Bone marrow (tissue), 2 donors: ENCODE measurements at regions not wholly inside any gene's neighbourhood (a gene's known extent, or its start where the extent isn't known, plus 50 kb on each side); places are given as distances from the start of the nearest gene placed in this dataset.
"Not testable (repeated sequence)": the region's sequence is repeated elsewhere in the genome, so short reads cannot be mapped to it uniquely, and the experiment has no call there.

Experiments
- DNase-seq, 2 donors: peaks; one replicate each; lab custom pipeline; 2025; lab: John Stamatoyannopoulos, UW

DNA sequence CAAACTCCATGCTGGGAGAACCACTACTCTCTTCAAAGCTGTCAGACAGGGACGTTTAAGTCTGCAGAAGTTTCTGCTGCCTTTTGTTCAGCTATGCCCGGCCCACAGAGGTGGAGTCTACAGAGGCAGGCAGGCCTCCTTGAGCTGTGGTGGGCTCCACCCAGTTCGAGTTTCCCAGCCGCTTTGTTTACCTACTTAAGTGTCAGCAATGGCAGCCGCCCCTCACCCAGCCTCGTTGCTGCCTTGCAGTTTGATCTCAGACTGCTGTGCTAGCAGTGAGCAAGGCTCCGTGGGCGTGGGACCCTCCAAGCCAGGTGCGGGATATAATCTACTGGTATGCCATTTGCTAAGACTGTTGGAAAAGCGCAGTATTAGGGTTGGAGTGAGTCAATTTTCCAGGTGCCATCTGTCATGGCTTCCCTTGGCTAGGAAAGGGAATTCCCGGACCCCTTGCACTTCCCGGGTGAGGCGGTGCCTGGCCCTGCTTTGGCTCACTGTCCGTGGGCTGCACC is 190.7 kb downstream of the TTC6 start:
- DNase-seq: not testable (repeated sequence)

DNA sequence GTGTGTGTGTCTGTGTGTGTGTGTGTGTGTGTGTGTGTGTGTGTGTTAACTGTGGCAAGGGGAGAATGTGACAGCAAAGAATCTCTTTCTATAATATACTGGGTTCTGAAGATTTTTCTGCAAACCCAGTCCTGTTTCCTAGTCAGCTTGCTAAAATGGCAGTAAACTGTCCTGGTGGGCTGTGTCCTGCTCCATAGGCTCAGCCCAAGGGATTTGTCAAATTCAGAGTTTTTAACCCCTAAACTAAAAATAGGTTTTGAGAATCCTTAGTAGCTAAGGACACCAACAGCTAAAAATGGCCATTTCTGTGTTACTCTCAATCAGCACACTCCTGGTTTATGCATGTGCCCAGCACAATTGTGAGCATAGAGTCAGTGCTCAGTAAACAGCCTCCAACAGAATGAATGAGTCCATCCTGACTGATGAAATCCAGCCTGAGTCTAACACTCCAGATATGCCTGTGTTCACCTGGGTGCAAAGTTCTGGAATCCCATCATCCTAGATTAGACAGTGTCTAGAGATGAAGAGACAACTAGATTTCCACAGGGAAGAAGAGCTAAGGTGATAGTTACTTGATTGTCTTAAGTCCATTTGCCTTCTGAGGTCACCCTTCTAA is 192.6 kb downstream of the TTC6 start:
- DNase-seq: no peak

DNA sequence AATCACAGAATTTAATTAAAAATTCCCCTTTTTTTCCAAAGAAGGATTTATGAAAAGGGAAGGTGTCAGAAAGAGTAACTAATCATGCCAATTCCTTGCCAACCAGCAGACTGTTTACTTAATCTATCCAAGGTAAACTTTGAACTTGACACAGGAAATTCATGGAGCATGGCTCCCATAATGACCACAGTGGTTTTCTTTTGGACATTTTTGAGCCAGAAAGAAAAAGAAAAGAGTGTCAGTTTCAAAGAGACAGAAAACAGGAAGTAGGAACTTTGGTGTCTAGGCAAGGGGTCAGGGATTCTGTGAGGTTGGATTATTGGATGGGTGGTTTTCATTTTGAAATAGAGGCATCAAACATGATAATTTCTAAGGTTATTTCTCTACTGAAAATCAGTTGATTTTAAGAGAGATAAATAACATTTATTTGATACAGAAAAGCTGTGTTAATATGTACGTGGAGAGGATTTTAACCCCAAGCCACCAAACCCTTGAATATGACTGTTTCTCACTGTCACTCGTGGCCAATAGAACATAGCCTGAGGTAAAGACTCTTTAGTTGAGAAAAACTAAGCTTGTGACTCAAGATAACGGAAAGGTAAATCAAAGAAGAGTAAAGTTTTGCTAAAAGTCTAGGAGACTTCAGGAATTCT is 196.1 kb downstream of the TTC6 start:
- DNase-seq: no peak

DNA sequence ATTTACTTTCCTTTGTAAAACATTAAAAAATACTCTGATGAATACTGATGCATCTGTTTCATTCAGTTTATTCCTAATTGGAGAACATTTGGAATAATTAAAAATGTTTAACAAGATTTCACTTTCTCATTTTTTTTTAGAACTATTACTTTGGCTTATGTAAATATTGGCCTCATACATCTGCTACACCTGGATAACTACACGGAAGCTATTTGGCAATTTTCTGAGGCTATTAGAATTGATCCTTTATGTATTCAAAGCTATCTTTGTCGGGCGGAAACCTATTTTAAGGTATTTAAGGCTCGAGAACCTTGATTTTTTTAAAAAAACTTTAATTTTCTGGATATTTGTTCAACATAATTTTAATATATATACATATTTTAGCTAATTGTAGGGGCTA is 196.7 kb downstream of the TTC6 start:
- DNase-seq: no peak

DNA sequence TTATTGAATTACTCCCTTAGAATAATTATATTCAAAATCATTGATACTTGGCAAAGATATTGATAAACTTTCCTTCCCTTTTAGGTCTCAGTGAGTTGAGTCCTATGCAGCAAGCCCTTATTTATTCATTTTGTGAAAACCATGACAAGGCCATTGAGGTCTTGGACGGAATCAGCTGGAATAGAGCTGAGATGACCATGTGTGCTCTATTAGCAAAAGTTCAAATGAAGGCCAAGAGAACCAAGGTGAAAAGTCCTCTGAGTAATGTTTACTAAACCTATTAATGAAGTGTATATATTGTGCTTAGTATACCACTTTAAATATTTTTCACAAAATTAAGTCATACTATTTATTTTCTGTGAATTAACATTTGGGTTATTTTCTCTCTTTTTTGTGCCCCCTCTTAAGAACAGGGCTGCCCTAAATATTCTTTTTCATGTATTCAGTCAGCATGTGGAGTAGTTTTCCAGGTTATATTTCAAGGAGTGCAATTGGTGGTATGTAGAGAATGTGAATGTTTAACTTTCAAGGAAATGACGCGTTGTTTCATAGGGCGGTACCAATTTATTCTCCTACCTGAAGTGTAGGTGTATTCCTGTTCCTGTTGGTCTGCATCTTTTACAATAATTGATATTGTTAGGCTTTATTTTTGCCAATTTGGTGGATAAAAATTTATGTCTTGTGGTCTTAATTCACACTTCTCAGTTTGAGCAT is 201.4 kb downstream of the TTC6 start:
- no peak for DNase-seq

DNA sequence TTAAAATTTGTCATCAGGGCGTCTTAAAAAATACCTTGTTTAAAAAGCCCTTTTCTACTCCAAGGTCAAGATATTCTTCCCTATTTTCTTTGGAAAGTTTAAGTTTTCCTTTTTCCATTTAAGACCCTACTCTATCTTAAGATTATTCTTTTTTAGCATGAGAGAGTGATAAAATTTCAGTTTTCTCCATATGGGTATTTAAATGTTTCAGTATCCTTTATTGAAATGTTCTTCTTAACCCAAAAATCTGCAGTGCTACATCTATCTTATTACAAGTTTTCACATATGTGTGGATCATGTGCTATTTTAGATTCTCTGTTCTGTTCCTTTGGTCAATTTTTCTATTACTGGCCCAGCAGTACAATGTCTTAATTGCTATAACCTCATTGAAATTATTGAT is 202.2 kb downstream of the TTC6 start:
- no peak for DNase-seq

DNA sequence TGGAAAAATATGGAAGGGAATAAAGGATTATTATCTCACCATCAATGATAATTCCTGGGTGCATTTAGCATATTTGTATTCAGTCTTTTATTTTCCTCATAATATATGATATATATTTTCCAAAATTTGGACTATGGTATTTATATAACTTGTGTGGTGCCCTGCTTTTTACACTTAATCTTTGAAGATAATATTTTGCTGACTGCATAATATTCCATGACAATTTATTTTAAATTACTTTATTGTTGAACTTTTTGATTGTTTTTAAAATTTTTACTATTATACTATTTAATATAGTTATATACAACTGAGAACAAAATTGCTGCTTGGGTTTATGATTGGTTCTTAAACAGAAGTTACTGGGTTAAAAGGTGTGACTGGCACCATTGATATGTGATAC is 212.3 kb downstream of the TTC6 start:
- no peak for DNase-seq

DNA sequence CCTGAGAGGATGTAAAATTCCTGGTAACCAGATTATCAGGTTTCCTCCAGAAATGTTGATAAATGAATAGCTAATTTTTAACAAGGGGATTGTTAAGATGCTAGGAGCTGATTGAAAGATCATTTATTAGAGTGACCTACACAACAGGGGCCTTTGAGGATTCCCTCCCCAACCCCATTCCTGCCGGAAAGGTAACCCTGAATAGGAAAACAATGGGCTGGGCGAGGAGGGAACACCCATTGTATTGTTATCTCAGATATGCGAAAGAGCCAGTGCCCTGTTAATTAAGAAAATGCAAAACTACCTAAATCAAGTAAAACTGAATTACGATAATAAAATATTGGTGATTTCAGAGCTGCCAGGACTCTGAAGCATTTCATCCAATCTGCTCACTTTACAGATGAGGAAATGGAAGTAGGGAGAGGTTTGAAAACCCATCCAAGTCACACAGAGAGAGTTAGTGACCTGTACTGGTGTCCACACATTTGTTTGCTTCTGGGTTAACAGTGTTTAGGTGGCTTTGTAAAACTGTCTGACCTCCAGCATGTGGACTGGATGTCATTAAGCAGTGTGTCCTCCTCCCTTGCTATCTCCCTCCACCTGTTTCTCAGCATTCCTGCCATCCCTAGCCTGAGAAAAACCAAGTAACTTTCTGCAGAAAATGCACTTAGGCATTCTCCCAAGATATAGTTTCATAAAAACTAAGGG is 214.8 kb downstream of the TTC6 start:
- DNase-seq: no peak

DNA sequence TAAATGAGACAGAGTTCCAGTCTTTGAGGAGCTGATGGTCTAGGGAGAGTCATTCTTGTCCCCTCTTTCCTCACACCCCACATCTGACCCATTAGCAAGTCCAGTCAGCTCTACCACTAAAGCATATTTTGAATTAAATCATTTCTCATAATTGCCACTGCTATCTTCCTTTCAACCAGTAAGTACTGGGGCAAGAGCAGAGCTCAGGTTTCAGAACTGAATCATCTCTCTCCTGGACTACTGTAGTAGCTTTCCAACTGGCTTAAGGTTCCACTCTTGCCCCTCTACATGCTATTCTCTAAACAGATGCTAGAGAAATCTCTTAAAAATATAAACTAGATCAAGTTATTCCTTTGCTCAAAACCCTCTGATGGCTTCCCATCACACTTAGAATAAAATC is 218.3 kb downstream of the TTC6 start:
- no peak for DNase-seq

DNA sequence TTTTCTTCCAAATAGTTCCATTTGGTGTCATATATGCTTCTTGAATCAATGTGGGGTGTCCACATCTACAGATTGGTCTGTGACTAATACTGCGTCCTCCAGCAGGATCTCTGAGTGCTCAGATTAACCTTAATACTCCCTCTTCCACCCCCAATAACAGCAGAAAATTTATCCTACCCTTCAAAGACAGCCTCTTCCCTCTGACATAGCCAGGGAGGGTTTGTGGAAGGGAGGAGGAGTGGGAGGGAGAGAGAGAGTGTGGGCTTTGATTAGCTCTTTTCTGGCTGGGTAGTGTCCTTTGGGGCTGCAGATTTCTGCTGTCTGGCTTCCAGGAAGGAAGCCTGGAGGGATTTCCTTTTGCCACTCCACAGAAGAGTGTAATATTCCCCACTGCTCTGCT is 220.7 kb downstream of the TTC6 start:
- DNase-seq: no peak

DNA sequence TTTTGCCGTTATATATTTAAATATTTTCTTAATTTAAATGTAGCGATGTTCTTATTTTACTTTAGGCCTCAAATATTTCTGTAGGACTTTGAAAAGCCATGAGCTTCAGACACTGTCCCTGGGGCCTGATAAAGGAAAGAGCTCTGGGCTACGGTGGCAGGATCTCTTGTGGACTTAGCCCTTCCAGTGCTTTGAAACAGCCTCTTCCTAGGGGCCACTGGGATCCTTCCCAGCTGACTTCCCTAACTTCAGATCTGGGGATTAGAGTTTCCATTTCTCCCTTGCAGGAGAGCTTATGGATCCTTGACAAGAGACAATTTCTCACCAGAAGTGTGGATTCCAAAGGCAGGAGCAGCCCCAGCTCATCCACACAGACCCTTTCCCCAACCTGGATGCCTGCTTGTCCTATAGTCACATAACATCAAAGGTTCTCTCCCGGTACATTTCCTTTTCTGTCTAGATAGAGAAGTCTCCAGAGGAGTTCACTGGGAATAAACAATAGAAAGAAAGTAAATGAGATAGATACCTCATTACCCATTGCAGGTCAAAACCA is 221.4 kb downstream of the TTC6 start:
- DNase-seq: no peak

DNA sequence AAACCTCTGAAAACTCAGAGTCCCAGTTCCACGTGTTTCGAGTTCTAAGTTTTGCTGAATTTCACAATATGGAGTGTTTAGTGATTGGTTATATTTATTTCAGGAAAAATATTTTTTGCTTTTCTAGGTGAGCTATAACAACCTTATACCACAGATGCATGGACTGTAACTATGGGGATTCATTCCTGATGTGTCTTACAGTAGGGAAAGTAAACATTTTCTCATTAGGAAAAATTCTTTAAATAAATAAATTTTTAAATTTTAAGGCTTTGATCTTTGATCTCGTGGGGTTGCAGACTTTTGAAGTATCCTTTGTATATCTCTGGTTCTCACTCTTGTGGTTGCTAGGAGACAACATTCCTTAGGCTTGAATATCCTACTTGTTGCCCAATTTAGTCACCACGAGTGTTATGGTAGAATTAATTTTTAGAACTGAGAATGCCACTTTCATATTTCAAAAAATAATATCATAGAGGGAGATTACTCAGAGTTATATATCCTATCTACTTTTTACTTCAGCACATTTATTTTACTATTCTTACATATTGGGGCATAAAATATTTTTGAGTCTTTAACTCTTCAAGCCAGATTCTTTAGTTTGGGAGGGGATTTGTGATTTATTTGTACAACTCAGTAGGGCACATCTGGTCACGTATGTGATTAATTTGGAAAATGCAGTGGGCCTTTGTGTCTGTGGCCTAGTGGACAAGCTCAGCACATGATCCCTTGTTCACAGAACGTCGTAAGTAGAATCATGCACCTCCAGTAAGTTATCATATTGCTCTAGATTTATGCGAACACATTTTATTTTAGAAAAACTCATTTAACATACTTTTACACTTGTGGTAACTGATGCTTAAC is 224.0 kb downstream of the TTC6 start:
- DNase-seq: no peak

DNA sequence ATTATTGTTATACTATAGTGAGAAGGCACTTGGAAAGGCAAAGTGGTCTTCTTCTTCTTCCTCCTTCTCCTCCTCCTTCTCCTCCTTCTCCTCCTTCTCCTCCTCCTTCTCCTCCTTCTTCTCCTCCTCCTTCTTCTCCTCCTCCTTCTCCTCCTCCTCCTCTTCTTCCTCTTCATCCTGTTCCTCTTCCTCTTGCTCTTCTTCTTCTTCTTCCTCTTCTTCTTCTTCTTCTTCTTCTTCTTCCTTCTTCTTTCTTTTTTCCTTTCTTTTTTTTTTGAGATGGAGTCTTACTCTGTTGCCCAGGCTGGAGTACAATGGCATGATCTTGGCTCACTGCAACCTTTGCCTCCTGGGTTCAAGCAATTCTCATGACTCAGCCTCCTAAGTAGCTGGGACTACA is 225.4 kb downstream of the TTC6 start:
- not testable (repeated sequence) for DNase-seq

DNA sequence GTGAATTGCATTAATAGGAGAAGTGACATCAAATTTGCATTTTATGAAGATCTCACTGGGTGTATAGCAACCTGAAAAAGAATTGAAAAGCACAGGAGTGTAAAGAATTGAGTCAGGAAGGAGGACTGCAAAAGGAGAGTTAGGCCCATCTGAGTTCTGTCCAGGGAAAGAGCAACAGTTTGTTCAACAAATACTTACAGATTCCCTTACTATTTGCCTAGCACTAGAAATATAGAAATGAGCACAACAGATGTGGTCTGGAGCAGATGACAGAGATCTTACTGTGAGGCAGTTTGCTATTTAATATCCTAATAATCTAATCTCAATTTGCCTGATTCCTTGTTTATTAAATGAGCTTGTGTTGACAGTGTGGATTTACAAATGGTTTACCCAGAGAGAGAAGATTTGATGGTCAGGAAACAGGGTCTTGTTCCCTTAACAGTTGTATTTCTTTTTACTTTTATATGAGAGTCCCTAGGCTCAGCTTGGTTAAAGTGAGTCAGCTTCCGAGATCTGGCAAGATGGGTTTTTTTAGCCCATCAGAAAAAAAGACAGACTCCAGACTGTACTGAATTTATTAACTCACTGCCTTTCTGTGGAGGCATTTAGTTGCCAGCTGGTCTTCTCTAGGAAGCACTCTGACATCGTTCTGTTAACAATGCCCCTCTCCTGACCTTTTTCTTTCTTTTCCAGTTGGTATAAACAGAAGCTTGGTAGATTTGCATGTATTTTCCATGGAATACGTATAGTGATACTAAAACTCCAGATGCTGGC is 229.7 kb downstream of the TTC6 start:
- no peak for DNase-seq

DNA sequence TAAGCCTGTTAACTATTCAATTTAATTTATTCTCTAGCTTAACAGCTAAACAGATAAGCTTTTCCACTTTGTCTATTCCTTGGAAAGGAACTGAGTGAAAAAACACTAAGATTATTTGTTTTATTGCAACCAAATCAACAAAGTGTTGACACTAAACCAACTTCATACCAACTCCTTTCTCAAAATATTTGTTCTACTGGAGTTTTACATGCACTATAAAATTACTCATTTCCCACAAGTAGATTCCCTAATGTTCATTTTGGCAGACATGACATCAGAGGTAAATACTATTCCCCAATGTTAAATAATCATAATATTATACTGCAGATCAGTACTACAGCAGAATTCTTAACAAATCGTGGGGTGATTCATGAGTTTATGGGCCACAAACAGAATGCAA is 231.4 kb downstream of the TTC6 start:
- no peak for DNase-seq

DNA sequence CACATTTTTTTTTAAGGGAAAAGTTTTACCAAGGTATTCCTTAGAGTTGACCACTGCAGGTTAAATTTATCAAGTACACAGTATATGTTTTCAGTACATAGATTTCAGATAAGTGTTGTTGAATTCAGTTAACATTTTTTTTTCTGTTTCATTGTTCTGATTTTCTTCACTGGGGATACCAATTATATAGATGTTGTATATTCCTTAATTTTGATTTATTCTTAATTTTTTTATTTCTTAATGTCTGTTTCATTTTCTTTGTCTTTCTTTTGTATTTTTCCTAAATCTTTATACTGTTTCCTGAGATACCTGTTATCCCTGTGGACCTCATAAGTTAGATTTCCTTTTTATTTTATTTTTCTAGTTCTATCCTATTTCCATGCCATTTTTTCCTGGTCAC is 234.8 kb downstream of the TTC6 start:
- DNase-seq: no peak

DNA sequence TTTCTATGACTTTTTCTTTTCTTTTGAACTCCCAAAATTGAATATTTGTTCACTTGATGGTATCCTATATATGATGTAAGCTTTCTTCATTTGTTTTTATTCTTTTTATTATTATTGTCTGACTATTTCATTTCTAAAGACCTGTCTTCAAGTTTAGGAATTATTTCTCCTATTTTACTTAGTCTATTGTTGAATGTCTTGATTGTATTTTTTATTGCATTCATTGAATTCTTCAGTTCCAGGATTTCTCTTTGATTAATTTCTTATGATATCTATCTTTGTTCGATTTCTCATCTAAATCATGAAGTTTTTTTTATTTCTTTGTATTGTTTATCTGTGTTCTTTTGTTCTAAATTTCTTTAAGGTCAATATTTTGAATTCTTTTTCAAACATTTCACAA is 238.8 kb downstream of the TTC6 start:
- DNase-seq: no peak

DNA sequence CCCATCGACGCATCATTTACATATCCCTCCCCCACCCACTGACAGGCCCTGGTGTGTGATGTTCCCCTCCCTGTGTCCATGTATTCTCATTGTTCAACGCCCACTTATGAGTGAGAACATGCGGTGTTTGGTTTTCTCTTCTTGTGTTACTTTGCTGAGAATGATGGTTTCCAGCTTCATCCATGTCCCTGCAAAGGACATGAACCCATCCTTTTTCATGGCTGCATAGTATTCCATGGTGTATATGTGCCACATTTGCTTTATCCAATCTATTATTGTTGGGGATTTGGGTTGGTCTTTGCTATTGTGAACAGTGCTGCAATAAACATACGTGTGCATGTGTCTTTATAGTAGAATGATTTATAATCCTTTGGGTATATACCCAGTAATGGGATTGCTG is 243.3 kb downstream of the TTC6 start:
- DNase-seq: not testable (repeated sequence)

DNA sequence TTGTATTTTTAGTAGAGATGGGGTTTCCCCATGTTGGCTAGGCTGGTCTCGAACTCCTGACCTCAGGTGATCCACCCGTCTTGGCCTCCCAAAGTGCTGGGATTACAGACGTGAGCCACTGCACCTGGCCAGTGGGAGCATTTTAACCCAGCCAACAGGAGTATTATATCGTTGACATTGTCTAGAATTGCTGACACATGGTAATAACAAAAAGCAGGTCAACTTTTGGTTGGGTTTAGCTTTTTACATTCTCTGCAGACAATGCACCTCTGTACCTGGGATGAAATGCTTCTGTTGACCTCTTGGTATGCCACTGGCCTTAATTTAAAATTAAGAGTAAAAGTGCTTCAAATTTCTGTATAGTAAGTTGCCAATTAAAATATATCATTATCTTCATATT is 245.6 kb downstream of the TTC6 start:
- DNase-seq: not testable (repeated sequence)

DNA sequence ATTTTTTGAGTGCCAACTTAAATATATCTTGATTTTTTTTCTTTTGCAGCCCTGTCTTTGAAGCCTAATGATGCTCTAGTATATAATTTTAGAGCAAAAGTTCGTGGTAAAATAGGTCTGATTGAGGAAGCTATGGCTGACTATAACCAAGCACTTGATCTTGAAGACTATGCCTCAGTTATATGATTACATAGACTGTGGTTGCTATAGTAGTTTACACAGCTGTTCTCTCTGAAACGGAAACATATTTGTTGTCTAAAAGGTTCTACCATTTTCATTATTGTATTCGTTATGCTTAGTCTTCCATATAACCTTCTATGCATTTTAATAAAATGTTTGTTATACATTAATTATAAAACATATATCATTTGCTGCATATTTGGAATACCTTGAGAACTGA is 246.7 kb downstream of the TTC6 start:
- no peak for DNase-seq
